ENCODE measurements at regions not wholly inside any gene's neighbourhood (a gene's known extent, or its start where the extent isn't known, plus 50 kb on each side); places are given as distances from the start of the nearest gene placed in this dataset.
A peak's percentile ranks its signal among the peaks of the same experiment; 100 is the strongest.

- DNase-seq (ENCODE audit: insufficient read length, low spot score) (no peak), FAIRE-seq (no peak)
Observed at GRCh38 chr11:92879086-92879485, 90.4 kb upstream of the MTNR1B start.

GRCh38 chr11:92880381-92880780 is 89.1 kb upstream of the MTNR1B start:
- DNase-seq (ENCODE audit: insufficient read length, low spot score) = no peak
- no peak for FAIRE-seq

- no peak for DNase-seq (ENCODE audit: insufficient read length, low spot score)
- FAIRE-seq = no peak
Observed at GRCh38 chr11:92881940-92882450, 87.5 kb upstream of the MTNR1B start.

- no peak for FAIRE-seq
- no peak for DNase-seq (ENCODE audit: insufficient read length, low spot score)
Observed at GRCh38 chr11:92882828-92883611, 86.4 kb upstream of the MTNR1B start.

- no peak for DNase-seq (ENCODE audit: insufficient read length, low spot score)
- FAIRE-seq = no peak
Observed at GRCh38 chr11:92885600-92885999, 83.9 kb upstream of the MTNR1B start.

- peak; percentile 69 for DNase-seq (ENCODE audit: insufficient read length, low spot score)
- FAIRE-seq = no peak
Observed at GRCh38 chr11:92886243-92886905, 83.1 kb upstream of the MTNR1B start.

- no peak for DNase-seq (ENCODE audit: insufficient read length, low spot score)
- no peak for FAIRE-seq
Observed at GRCh38 chr11:92888696-92889095, 80.8 kb upstream of the MTNR1B start.

- FAIRE-seq (no peak), DNase-seq (ENCODE audit: insufficient read length, low spot score) (no peak)
Observed at GRCh38 chr11:92890846-92891245, 78.6 kb upstream of the MTNR1B start.

GRCh38 chr11:92892802-92893684 is 76.4 kb upstream of the MTNR1B start:
- no peak for DNase-seq (ENCODE audit: insufficient read length, low spot score)
- no peak for FAIRE-seq

- FAIRE-seq = no peak
- no peak for DNase-seq (ENCODE audit: insufficient read length, low spot score)
Observed at GRCh38 chr11:92894197-92894596, 75.3 kb upstream of the MTNR1B start.

- FAIRE-seq = no peak
Observed at GRCh38 chr11:92897487-92897886, 72.0 kb upstream of the MTNR1B start.

GRCh38 chr11:92902417-92902816 is 67.0 kb upstream of the MTNR1B start:
- FAIRE-seq = no peak
- no peak for DNase-seq (ENCODE audit: insufficient read length, low spot score)

More at GRCh38 chr11:92897487-92897886, 72.0 kb upstream of the MTNR1B start:
- DNase-seq (ENCODE audit: insufficient read length, low spot score) = no peak

- DNase-seq (ENCODE audit: insufficient read length, low spot score) (no peak), FAIRE-seq (no peak)
Observed at GRCh38 chr11:92907671-92908070, 61.8 kb upstream of the MTNR1B start.

- FAIRE-seq = no peak
- DNase-seq (ENCODE audit: insufficient read length, low spot score) = no peak
Observed at GRCh38 chr11:92909214-92909613, 60.2 kb upstream of the MTNR1B start.

GRCh38 chr11:92911478-92911877 is 58.0 kb upstream of the MTNR1B start:
- FAIRE-seq = peak; percentile 23

GRCh38 chr11:92915551-92915950 is 53.9 kb upstream of the MTNR1B start:
- DNase-seq (ENCODE audit: insufficient read length, low spot score) (no peak), FAIRE-seq (no peak)

More at GRCh38 chr11:92911478-92911877, 58.0 kb upstream of the MTNR1B start:
- no peak for DNase-seq (ENCODE audit: insufficient read length, low spot score)

- DNase-seq (ENCODE audit: insufficient read length, low spot score) (no peak), FAIRE-seq (no peak)
Observed at GRCh38 chr11:92916299-92916698, 53.2 kb upstream of the MTNR1B start.

GRCh38 chr11:92917927-92918326 is 51.5 kb upstream of the MTNR1B start:
- no peak for FAIRE-seq
- no peak for DNase-seq (ENCODE audit: insufficient read length, low spot score)

GRCh38 chr11:92919048-92919447 is 50.4 kb upstream of the MTNR1B start:
- DNase-seq (ENCODE audit: insufficient read length, low spot score) (no peak), FAIRE-seq (no peak)

Measured in HTR-8/SVneo (cell line).